ENCODE measurements at regions not wholly inside any gene's neighbourhood (a gene's known extent, or its start where the extent isn't known, plus 50 kb on each side); places are given as distances from the start of the nearest gene placed in this dataset.

- no peak overlapping the region for H3K4me3 ChIP-seq (ENCODE audit: low read depth, low read length)
- no peak for TF ChIP-seq CTCF (IDR thresholded peaks at IDR 0.05; ENCODE audit: borderline replicate concordance, insufficient read depth, low read depth, low read length)
Observed at GRCh38 chr4:149296503-149296902, 519.1 kb downstream of the IQCM start.

GRCh38 chr4:149296084-149296483 lies 519.6 kb downstream of the IQCM start:
- no peak for TF ChIP-seq CTCF (IDR thresholded peaks at IDR 0.05; ENCODE audit: borderline replicate concordance, insufficient read depth, low read depth, low read length)
- no peak overlapping the region for H3K4me3 ChIP-seq (ENCODE audit: low read depth, low read length)

GRCh38 chr4:149294601-149295000 lies 521.0 kb downstream of the IQCM start:
- no peak overlapping the region for H3K4me3 ChIP-seq (ENCODE audit: low read depth, low read length)
- no peak for TF ChIP-seq CTCF (IDR thresholded peaks at IDR 0.05; ENCODE audit: borderline replicate concordance, insufficient read depth, low read depth, low read length)

- no peak overlapping the region for H3K4me3 ChIP-seq (ENCODE audit: low read depth, low read length)
- TF ChIP-seq CTCF (IDR thresholded peaks at IDR 0.05; ENCODE audit: borderline replicate concordance, insufficient read depth, low read depth, low read length): no peak
Observed at GRCh38 chr4:149293046-149293649, 522.5 kb downstream of the IQCM start.

- no peak for TF ChIP-seq CTCF (IDR thresholded peaks at IDR 0.05; ENCODE audit: borderline replicate concordance, insufficient read depth, low read depth, low read length)
- no peak overlapping the region for H3K4me3 ChIP-seq (ENCODE audit: low read depth, low read length)
Observed at GRCh38 chr4:149292425-149293007, 523.1 kb downstream of the IQCM start.

GRCh38 chr4:149291463-149291862 lies 524.2 kb downstream of the IQCM start:
- TF ChIP-seq CTCF (IDR thresholded peaks at IDR 0.05; ENCODE audit: borderline replicate concordance, insufficient read depth, low read depth, low read length): no peak
- no peak overlapping the region for H3K4me3 ChIP-seq (ENCODE audit: low read depth, low read length)

- TF ChIP-seq CTCF (IDR thresholded peaks at IDR 0.05; ENCODE audit: borderline replicate concordance, insufficient read depth, low read depth, low read length): no peak
- H3K4me3 ChIP-seq (ENCODE audit: low read depth, low read length): no peak overlapping the region
Observed at GRCh38 chr4:149280806-149281205, 534.8 kb downstream of the IQCM start.
